ENCODE measurements at regions not wholly inside any gene's neighbourhood (a gene's known extent, or its start where the extent isn't known, plus 50 kb on each side); places are given as distances from the start of the nearest gene placed in this dataset.
"Not testable (repeated sequence)": the region's sequence is repeated elsewhere in the genome, so short reads cannot be mapped to it uniquely, and the experiment has no call there.

DNA sequence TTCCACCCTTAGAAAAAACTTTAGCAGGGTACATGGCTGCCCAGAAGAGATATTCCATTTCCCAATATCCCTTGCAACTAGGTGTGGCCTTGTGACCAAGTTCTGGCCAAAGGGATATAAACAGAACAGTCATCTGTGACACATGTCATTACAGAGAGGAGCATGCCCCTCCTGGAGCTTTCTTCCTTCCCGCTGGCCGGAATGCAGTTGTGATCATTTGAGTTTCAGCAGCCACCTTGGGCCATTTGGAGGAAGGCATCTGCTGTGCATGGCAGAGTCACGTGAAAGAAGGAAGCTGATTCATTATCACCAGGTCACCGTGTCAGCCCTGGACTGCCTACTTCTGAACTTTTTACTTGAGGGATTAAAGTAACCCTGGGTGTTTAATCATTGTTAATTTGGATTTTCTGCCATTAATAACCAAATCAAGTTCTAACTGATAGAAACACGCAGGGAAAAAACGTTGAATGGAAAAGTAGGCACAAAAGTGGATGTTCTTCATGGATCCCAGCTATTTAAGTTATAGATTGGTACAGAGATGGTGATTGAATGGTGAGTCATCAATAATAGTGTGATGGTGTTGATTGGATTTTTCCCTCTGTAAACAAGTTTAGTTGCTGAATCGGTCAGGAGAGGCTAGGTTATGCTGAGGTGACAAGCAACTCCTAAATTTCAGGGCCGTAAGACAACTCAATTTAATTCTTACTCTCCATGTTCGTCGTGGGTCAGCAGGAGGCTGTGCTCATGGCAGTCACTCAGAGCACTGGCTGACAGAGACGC is 80.7 kb upstream of the CCDC167 start:
- DNase-seq (ENCODE audit: low spot score), result no peak

DNA sequence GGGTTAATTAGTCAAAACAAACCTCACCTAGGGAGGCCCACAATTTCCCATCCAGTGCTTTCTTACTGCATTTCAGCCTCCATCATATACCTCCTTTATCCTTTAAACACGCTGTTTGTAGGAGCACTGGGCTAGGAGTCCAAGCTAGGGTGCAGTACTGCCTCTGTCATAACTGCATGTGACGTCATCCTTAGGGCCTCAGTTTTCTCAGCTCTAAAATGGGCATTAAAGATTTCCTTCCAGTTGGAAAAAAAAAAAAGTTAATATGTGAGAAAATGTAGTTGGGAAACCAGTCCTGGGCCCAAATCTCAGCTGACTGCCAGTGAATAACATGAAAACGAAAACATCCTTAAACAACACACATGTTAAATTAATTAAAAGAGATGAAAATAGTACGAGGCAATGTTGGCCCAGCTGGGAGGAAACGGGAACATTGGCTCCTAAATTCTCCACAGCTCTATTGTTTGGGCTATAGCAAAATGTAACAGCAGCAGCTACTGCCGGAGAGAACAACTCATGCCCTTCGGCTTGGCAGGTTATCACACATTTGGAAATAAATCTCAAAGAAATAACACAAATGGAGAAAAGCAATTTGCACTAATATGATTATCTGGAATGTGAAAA is 79.9 kb upstream of the CCDC167 start:
- no peak for DNase-seq (ENCODE audit: low spot score)

DNA sequence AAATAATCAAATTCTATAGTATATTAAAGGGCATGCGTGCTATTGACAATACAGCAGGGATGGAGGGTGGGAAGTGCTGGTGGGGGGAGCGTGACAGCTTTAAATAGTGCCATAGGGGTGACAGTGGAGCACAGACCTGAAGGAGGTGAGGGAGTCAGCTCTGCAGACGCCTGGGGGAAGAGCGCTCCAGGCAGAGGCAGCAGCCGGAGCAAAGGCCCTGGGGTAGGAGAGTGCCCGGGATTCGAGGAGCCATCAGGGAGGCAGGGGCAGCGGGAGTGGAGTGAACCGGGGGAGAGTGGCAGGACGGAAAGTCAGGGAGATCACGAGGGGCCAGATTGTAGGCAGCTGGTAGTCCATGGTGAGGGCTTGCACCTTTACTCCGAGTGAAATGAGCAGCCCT is 78.4 kb upstream of the CCDC167 start:
- no peak for DNase-seq (ENCODE audit: low spot score)

DNA sequence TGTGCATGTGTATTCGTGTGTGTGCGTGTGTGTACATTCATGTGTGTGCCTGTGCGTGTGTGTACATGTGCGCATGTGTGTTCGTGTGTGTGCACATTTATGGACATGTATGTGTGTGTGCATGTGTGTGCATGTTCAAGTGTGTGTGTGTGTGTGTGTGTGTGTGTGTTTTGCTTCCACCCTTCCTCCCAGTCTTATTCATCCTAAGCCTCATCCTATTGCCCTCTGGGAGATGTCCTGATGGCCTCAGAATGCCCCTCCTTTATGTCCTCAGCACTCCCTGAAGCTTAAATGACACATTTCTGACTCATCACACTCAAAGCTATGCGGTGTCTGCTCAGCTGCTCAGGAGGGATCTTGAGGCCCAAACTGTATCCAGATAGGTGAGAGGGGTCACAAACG is 76.6 kb upstream of the CCDC167 start:
- DNase-seq (ENCODE audit: low spot score), result peak; percentile 81

DNA sequence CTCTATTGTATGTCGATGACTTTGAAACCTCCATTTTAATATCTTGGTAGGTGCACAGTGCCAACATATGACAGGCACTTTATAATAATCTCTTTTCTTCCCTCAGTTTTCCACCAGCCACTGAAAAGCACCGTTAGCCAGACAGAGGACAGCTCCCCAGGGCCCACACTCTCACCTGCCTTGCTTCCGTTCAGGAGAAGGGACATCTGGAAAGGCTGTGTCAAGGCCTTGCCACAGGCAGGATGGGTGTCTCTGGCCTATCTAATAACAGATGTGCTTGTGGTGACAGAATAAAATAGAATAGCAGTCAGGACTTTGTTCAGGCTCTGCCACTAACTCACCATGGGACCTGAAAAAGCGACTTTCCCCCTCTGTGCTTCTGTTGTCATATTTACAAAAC is 75.5 kb upstream of the CCDC167 start:
- DNase-seq (ENCODE audit: low spot score), result no peak

DNA sequence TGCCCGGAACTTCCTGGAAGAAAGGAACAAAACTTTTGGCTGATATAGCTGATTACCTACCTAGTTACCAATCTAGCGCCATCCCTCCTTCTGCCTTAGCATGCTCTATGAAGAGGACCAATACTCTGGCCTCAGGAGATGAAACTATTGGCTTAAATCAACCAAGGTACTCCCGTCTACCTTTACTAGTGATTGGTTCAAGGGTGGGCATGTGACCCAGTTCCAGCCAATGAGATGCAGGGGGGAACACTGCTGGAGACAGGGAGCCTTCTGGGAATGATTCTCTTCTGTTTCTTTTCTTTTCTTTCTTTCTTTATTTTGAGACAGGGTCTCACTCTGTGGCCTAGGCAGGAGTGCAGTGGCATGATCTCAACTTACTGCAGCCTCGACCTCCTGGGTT is 72.6 kb upstream of the CCDC167 start:
- no peak for DNase-seq (ENCODE audit: low spot score)

DNA sequence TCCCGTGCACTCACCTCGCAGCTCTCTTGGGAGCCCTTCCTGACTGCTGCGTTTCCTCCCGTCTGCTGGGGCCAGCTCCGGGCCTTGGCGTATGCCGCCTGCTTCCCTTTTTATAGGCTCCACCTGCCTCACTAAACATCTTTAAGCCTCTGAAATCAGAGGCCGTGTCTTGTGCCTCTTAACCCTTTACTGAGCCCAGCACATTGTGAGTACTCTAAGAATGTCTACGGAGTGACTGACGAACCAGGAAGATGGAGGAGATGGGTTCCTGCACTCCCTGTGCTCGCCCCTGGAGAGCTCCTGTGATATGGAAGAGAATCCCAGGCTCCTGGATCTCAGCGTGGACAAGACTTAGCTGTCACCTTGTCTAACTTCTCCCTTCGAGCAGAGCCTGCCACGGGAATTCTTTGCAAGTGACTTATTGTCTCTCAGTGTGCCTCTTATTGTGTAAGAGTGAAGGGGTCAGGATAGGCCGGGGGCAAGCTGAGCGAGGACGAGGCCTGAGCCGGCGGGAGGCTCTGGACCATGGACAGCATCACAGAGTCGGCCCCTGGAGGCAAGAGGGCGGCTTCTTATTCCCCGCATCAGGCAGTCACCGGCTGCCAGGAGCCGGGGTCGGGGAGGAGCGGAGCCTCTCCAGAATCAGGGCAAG is 70.9 kb upstream of the CCDC167 start:
- DNase-seq (ENCODE audit: low spot score), result no peak

DNA sequence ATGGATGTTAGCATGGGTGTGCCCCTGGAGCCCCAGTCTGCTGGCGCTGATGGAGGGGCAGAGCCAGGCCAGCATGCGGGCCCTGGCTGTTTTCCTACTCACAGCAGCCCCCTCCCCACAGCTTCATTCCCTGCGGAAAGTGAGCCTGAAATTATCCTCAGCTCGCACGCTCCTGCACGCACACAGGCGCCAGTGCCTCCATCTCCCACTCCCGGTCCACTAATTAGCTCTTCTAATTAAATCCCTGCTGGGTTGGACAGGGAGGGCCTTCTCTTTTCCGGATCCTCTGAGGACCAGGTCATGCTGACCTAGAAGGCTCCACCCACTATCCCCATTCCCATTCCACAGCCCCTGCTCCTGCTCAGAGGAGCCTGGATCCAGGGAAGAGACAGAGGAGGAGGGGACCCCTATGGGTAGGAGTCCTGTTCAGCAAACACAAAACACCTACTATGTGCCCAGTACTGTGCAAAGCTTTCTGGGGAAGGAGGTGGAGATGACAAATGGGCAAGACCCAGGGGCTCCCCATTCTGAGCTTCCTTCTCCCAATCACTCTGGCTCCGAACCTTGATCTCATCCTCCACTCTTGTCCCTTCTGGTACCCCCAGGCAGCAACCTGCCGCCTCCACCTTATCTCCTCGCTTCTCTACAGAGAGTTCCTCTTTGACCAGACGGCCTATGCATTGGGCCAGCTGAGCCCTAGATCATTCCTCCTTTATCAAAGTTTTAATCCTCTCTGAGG is 70.2 kb upstream of the CCDC167 start:
- DNase-seq (ENCODE audit: low spot score), result no peak

DNA sequence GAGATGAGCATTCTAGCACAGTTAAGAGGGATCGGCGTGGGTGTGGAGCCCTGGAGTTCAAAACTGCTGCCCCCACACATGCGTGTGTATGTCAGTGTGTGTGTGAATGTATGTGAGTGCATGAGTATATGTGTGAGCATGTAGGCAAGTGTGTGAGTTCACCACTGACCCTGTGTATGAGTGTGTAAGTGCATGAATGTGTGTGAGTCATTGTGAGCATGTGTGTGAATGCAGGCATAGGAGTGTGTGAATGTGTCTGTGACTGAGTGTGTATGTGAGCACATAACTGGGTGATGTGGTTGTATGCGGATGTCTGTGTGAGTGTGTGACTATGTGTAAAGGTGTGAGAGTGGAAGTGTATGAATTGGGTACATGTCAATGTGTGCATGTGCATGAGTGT is 69.6 kb upstream of the CCDC167 start:
- no peak for DNase-seq (ENCODE audit: low spot score)

DNA sequence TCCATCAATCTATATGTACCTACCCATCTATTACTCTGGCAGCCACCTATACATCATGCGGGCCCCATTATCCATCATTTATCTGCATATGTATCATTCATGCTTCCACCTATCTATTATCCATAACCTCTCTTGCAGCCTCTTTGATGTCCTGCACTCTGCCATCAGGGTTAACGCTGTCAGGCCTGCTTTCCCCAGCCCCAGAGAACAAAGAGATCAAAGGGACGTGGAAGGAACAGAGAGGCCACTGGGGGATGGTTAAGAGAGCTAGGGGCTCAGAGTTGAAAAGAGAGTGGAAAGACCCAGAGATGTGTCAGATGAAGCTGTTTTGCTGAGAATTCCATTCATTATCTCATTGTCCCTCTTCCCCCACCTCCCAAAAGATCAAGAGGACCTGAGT is 67.3 kb upstream of the CCDC167 start:
- DNase-seq (ENCODE audit: low spot score), result no peak

DNA sequence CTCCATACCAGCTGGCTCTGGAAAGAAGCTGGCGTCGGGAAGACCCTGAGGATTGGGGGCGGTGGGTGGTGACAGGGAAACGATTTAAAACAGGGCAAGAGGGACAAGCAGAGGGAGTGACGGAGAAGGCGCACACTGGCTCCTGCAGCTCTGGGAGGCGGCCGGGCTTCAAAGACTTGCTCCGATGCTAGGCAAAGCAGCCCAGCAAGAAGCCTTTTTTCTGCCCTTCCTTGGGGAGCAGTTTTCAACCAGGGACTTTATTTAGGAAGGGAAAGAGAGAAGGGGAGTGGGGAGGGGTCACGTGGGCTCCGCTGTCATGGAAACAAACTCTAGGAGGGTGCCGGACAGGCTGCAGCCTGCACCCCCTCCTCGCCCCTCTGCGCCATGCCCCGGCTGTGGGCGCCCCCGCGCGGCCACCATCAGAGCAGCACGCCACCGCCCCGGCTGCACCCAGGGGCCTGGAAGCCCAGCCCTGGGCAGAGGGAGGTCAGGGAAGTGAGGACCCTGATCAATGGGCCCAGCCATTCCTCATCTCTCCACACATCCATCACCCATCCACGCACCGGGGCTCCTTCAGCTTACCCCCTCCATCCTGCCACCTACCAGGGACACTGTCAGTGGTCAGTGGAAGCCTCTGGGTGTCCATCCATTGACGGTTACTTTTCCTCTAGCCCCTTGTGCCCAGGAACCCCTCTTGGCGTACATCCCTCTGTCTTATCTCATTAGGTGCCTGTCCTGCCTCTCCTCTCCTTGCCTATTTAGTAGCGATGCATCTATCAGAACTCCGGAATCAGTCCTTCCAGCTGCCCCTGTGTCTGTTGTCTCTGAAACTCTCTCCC is 66.6 kb upstream of the CCDC167 start:
- DNase-seq (ENCODE audit: low spot score), result peak; percentile 82

DNA sequence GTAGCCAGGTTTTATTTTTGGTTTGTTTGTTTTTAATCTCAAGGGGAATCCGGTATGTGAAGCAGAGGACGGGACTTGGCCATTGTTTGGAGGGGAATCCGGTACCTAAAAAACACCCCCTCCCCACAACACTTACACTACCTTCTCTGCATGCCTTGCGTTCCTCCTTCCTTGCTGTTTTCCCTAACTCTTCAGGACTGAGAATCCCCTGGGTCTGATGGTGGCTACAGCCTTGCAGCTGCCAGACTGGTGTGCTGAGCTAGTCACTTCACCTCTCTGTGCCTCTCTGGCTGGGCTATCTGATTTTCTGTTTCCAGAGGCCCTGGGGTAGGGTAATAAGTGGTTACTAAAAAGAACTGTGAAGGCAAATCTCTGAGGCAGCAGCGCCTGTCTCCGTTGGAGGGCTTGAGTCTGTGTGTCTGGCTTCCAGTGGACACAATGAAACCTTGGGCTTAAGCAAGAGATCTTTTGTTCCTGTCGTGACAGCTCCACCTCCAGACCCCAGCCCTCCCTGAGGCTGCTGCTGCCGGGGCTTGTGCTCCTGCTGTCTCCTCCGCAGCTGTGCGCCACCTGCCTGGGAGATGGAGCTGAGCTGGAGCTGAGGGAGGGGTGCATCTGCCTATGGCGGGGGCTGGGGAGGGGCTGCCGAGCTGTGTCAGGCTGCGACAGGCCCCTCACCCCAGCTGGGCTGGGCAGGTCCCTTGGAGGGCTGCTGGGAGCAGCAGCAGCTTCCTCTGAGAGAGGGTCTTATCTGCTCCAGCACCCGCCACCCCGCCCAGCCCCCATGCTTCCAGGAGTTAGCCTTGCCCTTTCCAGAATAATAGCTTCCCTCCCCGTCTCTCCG is 65.8 kb upstream of the CCDC167 start:
- DNase-seq (ENCODE audit: low spot score), result no peak

DNA sequence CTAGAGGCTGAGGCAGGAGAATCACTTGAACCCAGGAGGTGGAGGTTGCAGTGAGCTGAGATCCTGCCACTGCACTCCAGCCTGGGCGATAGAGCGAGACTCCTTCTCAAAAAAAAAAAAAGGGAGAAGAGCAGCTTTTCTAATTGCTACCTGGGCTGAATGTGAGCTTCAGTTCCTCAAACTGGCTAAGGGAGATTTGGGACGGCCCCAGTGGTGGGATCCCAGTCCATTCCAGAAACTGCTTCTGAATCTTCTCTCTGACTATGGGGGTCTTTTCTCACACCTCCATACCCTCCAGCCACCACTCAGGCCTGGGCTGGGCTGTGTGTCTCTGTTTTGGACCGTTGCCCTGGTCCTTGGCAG is 63.2 kb upstream of the CCDC167 start:
- not testable (repeated sequence) for DNase-seq (ENCODE audit: low spot score)

DNA sequence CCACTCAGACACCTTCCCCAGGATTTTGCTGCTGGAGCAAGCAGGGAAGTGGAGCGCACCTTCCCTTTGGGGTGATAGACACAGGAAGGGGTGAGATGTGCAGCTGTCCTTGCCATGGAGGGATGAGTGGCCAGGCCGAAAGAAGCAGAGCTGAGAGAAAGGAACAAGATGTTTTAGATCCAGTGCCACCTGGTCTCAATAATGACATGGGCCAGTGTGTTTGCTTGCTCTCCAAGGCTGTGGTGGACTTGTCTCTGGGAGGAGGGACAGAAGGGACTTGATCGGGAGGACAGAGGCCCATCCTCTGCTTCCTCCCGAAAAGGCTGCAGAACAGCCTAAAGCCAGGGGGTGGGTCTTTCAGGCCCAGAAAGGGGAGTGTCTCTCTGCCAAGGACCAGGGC is 61.7 kb upstream of the CCDC167 start:
- DNase-seq (ENCODE audit: low spot score), result no peak

DNA sequence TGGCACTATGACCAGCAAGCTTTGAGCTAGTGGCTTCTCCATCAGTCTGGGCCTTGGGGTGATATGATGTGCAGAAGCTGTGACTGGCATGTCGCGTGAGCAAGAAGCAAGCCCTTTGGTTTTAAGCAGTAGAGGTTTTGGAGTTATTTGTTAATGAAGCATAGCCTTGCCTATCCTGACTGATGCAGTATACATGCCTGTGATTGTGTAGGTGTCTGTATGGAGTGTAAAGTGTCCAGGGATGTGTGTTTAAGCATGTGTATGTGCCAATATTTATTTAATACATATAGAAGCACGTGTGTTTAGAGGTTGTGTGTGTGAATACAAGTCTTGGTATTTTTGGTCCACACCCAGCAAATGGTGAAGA is 61.0 kb upstream of the CCDC167 start:
- no peak for DNase-seq (ENCODE audit: low spot score)

DNA sequence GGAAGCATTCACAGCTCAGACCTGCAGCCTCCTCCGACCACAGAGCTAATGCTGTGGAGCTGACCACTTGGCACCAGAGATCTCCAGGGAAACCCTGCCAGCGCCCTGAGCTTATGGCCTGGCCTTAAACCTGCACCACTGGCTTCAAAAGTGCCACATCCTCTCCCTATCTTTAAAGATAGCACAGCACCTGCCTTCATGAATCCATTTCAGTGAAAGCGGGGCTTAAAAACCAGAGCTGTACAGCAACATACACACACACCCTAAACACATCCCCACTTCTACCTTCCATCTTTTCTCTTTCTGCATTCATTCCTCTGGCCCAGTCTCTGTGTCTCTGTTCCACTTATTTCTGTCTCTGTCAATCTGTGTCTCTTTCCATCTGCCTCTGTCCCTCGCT is 59.8 kb upstream of the CCDC167 start:
- DNase-seq (ENCODE audit: low spot score), result no peak

DNA sequence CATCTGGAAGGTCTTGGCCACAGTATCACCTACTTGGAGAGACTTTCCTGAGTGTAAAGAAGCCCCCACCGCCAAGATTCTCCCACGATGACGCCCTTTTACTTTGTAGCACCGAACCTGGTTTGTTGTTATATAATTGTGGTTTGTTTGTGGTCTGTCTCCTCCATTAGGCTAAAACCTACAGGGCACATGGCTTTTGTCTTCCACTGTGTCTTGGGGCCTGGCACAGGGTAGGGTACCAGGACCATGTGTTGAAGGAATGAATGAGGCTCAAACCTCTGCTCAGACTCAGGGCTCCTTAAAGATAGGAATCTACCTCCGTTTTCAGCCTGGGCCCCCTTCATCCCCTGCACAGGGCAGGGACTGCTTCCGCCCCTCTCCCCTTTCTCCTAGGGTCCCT is 59.4 kb upstream of the CCDC167 start:
- no peak for DNase-seq (ENCODE audit: low spot score)

DNA sequence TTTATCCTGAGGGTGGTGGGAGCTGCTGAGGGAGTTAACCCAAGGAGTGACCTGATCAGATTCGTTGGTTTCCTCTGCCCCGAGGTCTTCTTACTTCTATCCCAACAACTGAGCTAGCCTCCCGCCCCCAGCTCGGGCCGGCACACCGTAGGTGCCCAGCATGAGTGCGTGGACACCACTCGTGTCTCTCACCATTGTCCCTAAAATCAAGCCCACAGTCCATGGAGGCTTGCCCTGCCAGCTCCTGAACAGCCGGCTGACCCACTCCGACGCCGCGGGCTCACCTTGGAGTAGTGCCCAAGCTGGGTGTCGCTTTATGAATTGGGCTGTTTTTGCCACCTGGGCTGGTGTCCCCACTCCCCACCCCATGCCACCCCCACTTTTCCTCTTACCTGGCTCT is 59.0 kb upstream of the CCDC167 start:
- no peak for DNase-seq (ENCODE audit: low spot score)

DNA sequence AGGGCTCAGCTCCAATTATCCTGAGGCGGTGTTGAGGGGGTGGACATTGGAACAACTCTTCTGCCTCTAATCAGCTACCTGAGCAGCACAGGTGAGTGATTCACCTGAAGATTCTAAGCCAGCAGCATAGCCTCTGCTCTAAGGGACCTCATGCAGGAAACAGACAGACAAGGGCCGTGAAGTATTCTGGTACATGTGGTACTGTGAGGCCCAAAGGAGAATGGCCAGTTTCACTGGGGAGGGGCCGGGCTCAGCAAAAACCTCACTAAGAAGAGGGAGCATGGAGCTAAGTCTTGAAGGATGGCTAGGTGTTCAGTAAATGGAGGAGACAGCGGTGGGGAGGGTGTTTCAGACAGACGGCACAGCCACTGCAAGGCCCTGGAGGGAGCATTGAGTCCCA is 58.5 kb upstream of the CCDC167 start:
- DNase-seq (ENCODE audit: low spot score), result no peak

DNA sequence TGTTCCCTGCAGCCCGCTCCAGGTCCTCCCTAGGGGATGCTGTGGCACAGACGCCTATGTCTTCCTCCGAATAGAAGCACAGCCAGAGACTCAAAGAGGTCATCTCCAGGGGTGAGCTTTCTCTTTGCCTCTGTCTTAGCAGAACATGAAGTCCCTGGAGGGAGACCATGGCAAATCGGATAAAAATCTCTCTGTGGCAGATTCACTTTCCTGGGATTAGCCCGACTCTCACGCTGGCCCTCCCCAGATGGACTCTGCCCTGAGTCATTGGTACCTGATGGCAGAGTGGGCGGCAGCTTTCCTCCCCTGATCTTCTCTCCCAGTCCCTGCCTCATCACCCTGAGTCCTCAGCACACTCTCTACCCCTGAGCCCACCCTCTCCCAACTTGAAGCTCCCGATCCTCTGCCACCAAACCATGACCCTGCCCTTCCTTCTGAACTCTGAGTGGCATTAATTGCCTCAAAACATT is 58.0 kb upstream of the CCDC167 start:
- no peak for DNase-seq (ENCODE audit: low spot score)
